Smooth muscle cell (in vitro differentiated cells): ENCODE measurements at regions not wholly inside any gene's neighbourhood (a gene's known extent, or its start where the extent isn't known, plus 50 kb on each side); places are given as distances from the start of the nearest gene placed in this dataset.
A peak's percentile ranks its signal among the peaks of the same experiment; 100 is the strongest.

Experiments used
- DNase-seq: peaks from one replicate; lab custom pipeline; 2025; ENCODE audit not compliant: unreplicated experiment; lab: John Stamatoyannopoulos, UW
- H2AFZ ChIP-seq: fragments of 200-600 bp; sonication (generic); 2 replicates; pipeline ENCODE4 v1.6.0; 2016; ENCODE audit warnings: antibody characterized with exemption, low read depth, mild to moderate bottlenecking
- H3F3A ChIP-seq: fragments of 200-600 bp; sonication (generic); 2 replicates; pipeline ENCODE4 v1.6.0; 2017; ENCODE audit warnings: antibody characterized with exemption, low read depth
- H3K27ac ChIP-seq: fragments of 200-600 bp; sonication (generic); 2 replicates; pipeline ENCODE4 v1.5.1; 2016; ENCODE audit warnings: low read depth, mild to moderate bottlenecking
- H3K27me3 ChIP-seq: fragments of 200-600 bp; sonication (generic); 2 replicates; pipeline ENCODE4 v1.6.1; 2016; ENCODE audit warnings: low read depth, mild to moderate bottlenecking
- H3K36me3 ChIP-seq: fragments of 200-600 bp; sonication (generic); 2 replicates; pipeline ENCODE4 v1.5.1; 2016; ENCODE audit warnings: low read depth
- H3K4me1 ChIP-seq: fragments of 200-600 bp; sonication (generic); 2 replicates; pipeline ENCODE4 v1.5.1; 2016; ENCODE audit warnings: low read depth
- H3K4me2 ChIP-seq: fragments of 200-600 bp; sonication (generic); 2 replicates; pipeline ENCODE4 v1.6.0; 2016; ENCODE audit warnings: mild to moderate bottlenecking
- H3K4me3 ChIP-seq: fragments of 200-600 bp; sonication (generic); 2 replicates; pipeline ENCODE4 v1.5.1; 2016; ENCODE audit warnings: mild to moderate bottlenecking
- H3K79me2 ChIP-seq: fragments of 200-600 bp; sonication (generic); 2 replicates; pipeline ENCODE4 v1.6.0; 2016; ENCODE audit warnings: low read depth, mild to moderate bottlenecking
- H3K9ac ChIP-seq: fragments of 200-600 bp; sonication (generic); 2 replicates; pipeline ENCODE4 v1.6.0; 2016; ENCODE audit warnings: low read depth
- H3K9me3 ChIP-seq: fragments of 200-600 bp; sonication (generic); replicated peaks from 2 replicates; pipeline ENCODE4 v1.5.1; 2016; ENCODE audit warnings: low read depth
- H4K20me1 ChIP-seq: fragments of 200-600 bp; sonication (generic); 2 replicates; pipeline ENCODE4 v1.6.0; 2016; ENCODE audit warnings: low read depth
- CTCF ChIP-seq: fragments of 200-600 bp; sonication (generic); IDR thresholded peaks from 2 replicates; pipeline ENCODE4 v1.5.1; 2017; ENCODE audit warnings: borderline replicate concordance, mild to moderate bottlenecking, antibody characterized with exemption; ENCODE audit not compliant: insufficient read depth, poor library complexity, severe bottlenecking
- whole genome bisulfite sequencing: methylation state at CpG from one replicate; pipeline ENCODE4 v1.1.7; 2016; ENCODE audit warnings: low lambda C conversion rate; 5-methylcytosine and 5-hydroxymethylcytosine counted together

GRCh38 chr9:129339539-129340157 is 161.6 kb upstream of the IER5L start:
- H3K27ac ChIP-seq, result peak overlapping the region; percentile 81
- H3K9ac ChIP-seq, result peak overlapping the region; percentile 63
- 93% methylated on average over 3 of the region's 3 CpGs for WGBS
- H3K79me2 ChIP-seq, result no peaks in the 10 kb centered on the region
- H3K4me2 ChIP-seq, result peak overlapping the region; percentile 64
- H2AFZ ChIP-seq, result peak overlapping the region; percentile 81
- no peak overlapping the region for H3K4me3 ChIP-seq
- no peaks in the 10 kb centered on the region for H4K20me1 ChIP-seq
- H3K27me3 ChIP-seq, result no peaks in the 10 kb centered on the region
- peaks cover 45% of the 10 kb centered on the region for H3F3A ChIP-seq
- peaks cover 19% of the 10 kb centered on the region for H3K4me1 ChIP-seq
- H3K36me3 ChIP-seq, result no peaks in the 10 kb centered on the region
- no peaks in the 10 kb centered on the region for H3K9me3 ChIP-seq
- DNase-seq, result no peak
- TF ChIP-seq CTCF, result no peak

GRCh38 chr9:129338724-129339430 is 160.8 kb upstream of the IER5L start:
- peak; percentile 27 for DNase-seq
- Histone ChIP-seq H3K27ac (peak overlapping the region; percentile 81), H3K4me2 (peak overlapping the region; percentile 64), H3K27me3 (no peaks in the 10 kb centered on the region), H3K9me3 (no peaks in the 10 kb centered on the region), H3K9ac (peak overlapping the region; percentile 63), H3K4me3 (no peak overlapping the region), H3K4me1 (peaks cover 22% of the 10 kb centered on the region), H4K20me1 (no peaks in the 10 kb centered on the region), H3F3A (peaks cover 48% of the 10 kb centered on the region), H2AFZ (peak overlapping the region; percentile 81), H3K36me3 (no peaks in the 10 kb centered on the region), H3K79me2 (no peaks in the 10 kb centered on the region)
- no peak for TF ChIP-seq CTCF
- 61% methylated on average over 19 of the region's 19 CpGs for WGBS

GRCh38 chr9:129337336-129338140 is 159.5 kb upstream of the IER5L start:
- no peak for TF ChIP-seq CTCF
- peak overlapping the region; percentile 81 for H3K4me2 ChIP-seq
- peaks cover 22% of the 10 kb centered on the region for H3K4me1 ChIP-seq
- H3K27ac ChIP-seq, result peak overlapping the region; percentile 82
- no peaks in the 10 kb centered on the region for H3K9me3 ChIP-seq
- H3K27me3 ChIP-seq, result no peaks in the 10 kb centered on the region
- H3K9ac ChIP-seq, result peak overlapping the region; percentile 16
- H3K79me2 ChIP-seq, result no peaks in the 10 kb centered on the region
- DNase-seq, result no peak
- no peak overlapping the region for H2AFZ ChIP-seq
- peaks cover 48% of the 10 kb centered on the region for H3F3A ChIP-seq
- peak overlapping the region; percentile 34 for H3K4me3 ChIP-seq
- 49% methylated on average over 27 of the region's 27 CpGs for WGBS
- no peaks in the 10 kb centered on the region for H4K20me1 ChIP-seq
- no peaks in the 10 kb centered on the region for H3K36me3 ChIP-seq
